IMR-90 (cell line): ENCODE measurements at regions not wholly inside any gene's neighbourhood (a gene's known extent, or its start where the extent isn't known, plus 50 kb on each side); places are given as distances from the start of the nearest gene placed in this dataset.

Experiments used
- POLR2A ChIP-seq: IDR thresholded peaks from 2 replicates; pipeline ENCODE4 v1.6.1; 2012; ENCODE audit warnings: mild to moderate bottlenecking, low read depth, low read length
- RFX5 ChIP-seq: IDR thresholded peaks from 2 replicates; pipeline ENCODE4 v1.8.0; 2012; ENCODE audit warnings: low read depth, mild to moderate bottlenecking, low read length, moderate library complexity
- TF ChIP-seq, protein P1 (sequence below): conservative IDR thresholded peaks from 2 replicates; pipeline ENCODE4 v1.5.1; 2012; ENCODE audit warnings: mild to moderate bottlenecking, low read depth, low read length, improper control_type of control experiment
- TF ChIP-seq, protein P2 (sequence below): fragments of 150-350 bp; IDR thresholded peaks from 2 replicates; pipeline ENCODE4 v1.6.1; 2016; ENCODE audit warnings: low read depth, mild to moderate bottlenecking, low read length, moderate library complexity, borderline replicate concordance

GRCh38 chr9:89715881-89716280 lies 111.1 kb downstream of the GADD45G start:
- TF ChIP-seq POLR2A, result no peak
- TF ChIP-seq, protein P1, sequence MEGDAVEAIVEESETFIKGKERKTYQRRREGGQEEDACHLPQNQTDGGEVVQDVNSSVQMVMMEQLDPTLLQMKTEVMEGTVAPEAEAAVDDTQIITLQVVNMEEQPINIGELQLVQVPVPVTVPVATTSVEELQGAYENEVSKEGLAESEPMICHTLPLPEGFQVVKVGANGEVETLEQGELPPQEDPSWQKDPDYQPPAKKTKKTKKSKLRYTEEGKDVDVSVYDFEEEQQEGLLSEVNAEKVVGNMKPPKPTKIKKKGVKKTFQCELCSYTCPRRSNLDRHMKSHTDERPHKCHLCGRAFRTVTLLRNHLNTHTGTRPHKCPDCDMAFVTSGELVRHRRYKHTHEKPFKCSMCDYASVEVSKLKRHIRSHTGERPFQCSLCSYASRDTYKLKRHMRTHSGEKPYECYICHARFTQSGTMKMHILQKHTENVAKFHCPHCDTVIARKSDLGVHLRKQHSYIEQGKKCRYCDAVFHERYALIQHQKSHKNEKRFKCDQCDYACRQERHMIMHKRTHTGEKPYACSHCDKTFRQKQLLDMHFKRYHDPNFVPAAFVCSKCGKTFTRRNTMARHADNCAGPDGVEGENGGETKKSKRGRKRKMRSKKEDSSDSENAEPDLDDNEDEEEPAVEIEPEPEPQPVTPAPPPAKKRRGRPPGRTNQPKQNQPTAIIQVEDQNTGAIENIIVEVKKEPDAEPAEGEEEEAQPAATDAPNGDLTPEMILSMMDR, result no peak
- TF ChIP-seq, protein P2, sequence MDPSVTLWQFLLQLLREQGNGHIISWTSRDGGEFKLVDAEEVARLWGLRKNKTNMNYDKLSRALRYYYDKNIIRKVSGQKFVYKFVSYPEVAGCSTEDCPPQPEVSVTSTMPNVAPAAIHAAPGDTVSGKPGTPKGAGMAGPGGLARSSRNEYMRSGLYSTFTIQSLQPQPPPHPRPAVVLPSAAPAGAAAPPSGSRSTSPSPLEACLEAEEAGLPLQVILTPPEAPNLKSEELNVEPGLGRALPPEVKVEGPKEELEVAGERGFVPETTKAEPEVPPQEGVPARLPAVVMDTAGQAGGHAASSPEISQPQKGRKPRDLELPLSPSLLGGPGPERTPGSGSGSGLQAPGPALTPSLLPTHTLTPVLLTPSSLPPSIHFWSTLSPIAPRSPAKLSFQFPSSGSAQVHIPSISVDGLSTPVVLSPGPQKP, result no peak
- TF ChIP-seq RFX5, result no peak
